ENCODE measurements at regions not wholly inside any gene's neighbourhood (a gene's known extent, or its start where the extent isn't known, plus 50 kb on each side); places are given as distances from the start of the nearest gene placed in this dataset.

GRCh38 chr13:104074326-104074725 lies 1008.1 kb upstream of the SLC10A2 start:
- H3K27ac ChIP-seq: no peak overlapping the region
- H3K27me3 ChIP-seq: no peaks in the 10 kb centered on the region
- no peaks in the 10 kb centered on the region for H3K9me3 ChIP-seq
- no peaks in the 10 kb centered on the region for H3K36me3 ChIP-seq
- H3K4me3 ChIP-seq: no peak overlapping the region
- H3K4me1 ChIP-seq: no peaks in the 10 kb centered on the region
- no peak for TF ChIP-seq CTCF (IDR thresholded peaks at IDR 0.05)
- TF ChIP-seq POLR2AphosphoS5 (IDR thresholded peaks at IDR 0.05; ENCODE audit: insufficient read depth in 1 of 2, low read depth in 1 of 2): no peak
- no peak for TF ChIP-seq POLR2A (IDR thresholded peaks at IDR 0.05)
- intact Hi-C loops (cut with DNase I): no loop called here
- DNase-seq (ENCODE audit: extremely low spot score in 2 of 2): no peak

- TF ChIP-seq POLR2A (IDR thresholded peaks at IDR 0.05) (no peak), CTCF (IDR thresholded peaks at IDR 0.05) (no peak), POLR2AphosphoS5 (IDR thresholded peaks at IDR 0.05; ENCODE audit: insufficient read depth in 1 of 2, low read depth in 1 of 2) (no peak)
- Histone ChIP-seq H3K4me1 (no peaks in the 10 kb centered on the region), H3K9me3 (no peaks in the 10 kb centered on the region), H3K4me3 (no peak overlapping the region), H3K27me3 (no peaks in the 10 kb centered on the region), H3K36me3 (no peaks in the 10 kb centered on the region), H3K27ac (no peak overlapping the region)
- intact Hi-C loops (cut with DNase I): no loop called here
- no peak for DNase-seq (ENCODE audit: extremely low spot score in 2 of 2)
These were observed 1005.6 kb upstream of the SLC10A2 start for GRCh38 chr13:104071806-104072205.

GRCh38 chr13:104065328-104065727 lies 999.1 kb upstream of the SLC10A2 start:
- no peak overlapping the region for H3K4me3 ChIP-seq

GRCh38 chr13:104057861-104058260 lies 991.6 kb upstream of the SLC10A2 start:
- H3K27me3 ChIP-seq: no peaks in the 10 kb centered on the region
- H3K27ac ChIP-seq: no peak overlapping the region
- DNase-seq (ENCODE audit: extremely low spot score in 2 of 2): no peak
- H3K4me3 ChIP-seq: no peak overlapping the region
- no peak for TF ChIP-seq POLR2A (IDR thresholded peaks at IDR 0.05)
- no peak for TF ChIP-seq POLR2AphosphoS5 (IDR thresholded peaks at IDR 0.05; ENCODE audit: insufficient read depth in 1 of 2, low read depth in 1 of 2)
- no peak for TF ChIP-seq CTCF (IDR thresholded peaks at IDR 0.05)
- no peaks in the 10 kb centered on the region for H3K9me3 ChIP-seq
- H3K4me1 ChIP-seq: no peaks in the 10 kb centered on the region
- intact Hi-C loops (cut with DNase I): no loop called here
- no peaks in the 10 kb centered on the region for H3K36me3 ChIP-seq

More at GRCh38 chr13:104065328-104065727, 999.1 kb upstream of the SLC10A2 start:
- Histone ChIP-seq H3K27ac (no peak overlapping the region), H3K36me3 (no peaks in the 10 kb centered on the region), H3K9me3 (no peaks in the 10 kb centered on the region), H3K27me3 (no peaks in the 10 kb centered on the region), H3K4me1 (no peaks in the 10 kb centered on the region)
- DNase-seq (ENCODE audit: extremely low spot score in 2 of 2): no peak
- TF ChIP-seq POLR2A (IDR thresholded peaks at IDR 0.05) (no peak), CTCF (IDR thresholded peaks at IDR 0.05) (no peak), POLR2AphosphoS5 (IDR thresholded peaks at IDR 0.05; ENCODE audit: insufficient read depth in 1 of 2, low read depth in 1 of 2) (no peak)
- intact Hi-C loops (cut with DNase I): no loop called here

- no peak for DNase-seq (ENCODE audit: extremely low spot score in 2 of 2)
- Histone ChIP-seq H3K27ac (no peak overlapping the region), H3K27me3 (no peaks in the 10 kb centered on the region), H3K4me3 (no peak overlapping the region), H3K9me3 (no peaks in the 10 kb centered on the region), H3K4me1 (no peaks in the 10 kb centered on the region), H3K36me3 (no peaks in the 10 kb centered on the region)
- TF ChIP-seq POLR2AphosphoS5 (IDR thresholded peaks at IDR 0.05; ENCODE audit: insufficient read depth in 1 of 2, low read depth in 1 of 2): no peak
- no peak for TF ChIP-seq POLR2A (IDR thresholded peaks at IDR 0.05)
- TF ChIP-seq CTCF (IDR thresholded peaks at IDR 0.05): no peak
- intact Hi-C loops (cut with DNase I): no loop called here
These were observed 979.7 kb upstream of the SLC10A2 start for GRCh38 chr13:104045907-104046306.

Measured in vagina (tissue), 2 donors.